ENCODE measurements at regions not wholly inside any gene's neighbourhood (a gene's known extent, or its start where the extent isn't known, plus 50 kb on each side); places are given as distances from the start of the nearest gene placed in this dataset.

- TF ChIP-seq CTCF (conservative IDR thresholded peaks at IDR 0.05) (no peak), EZH2 (IDR thresholded peaks at IDR 0.05; ENCODE audit: low read depth) (no peak)
Observed at GRCh38 chr7:32416846-32417245, 73.3 kb downstream of the LSM5 start.
